Heart left ventricle (tissue), 16 donors: ENCODE measurements at regions not wholly inside any gene's neighbourhood (a gene's known extent, or its start where the extent isn't known, plus 50 kb on each side); places are given as distances from the start of the nearest gene placed in this dataset.

Experiments used
- ATAC-seq, 4 donors: fragments of 200-7000 bp; cut with Tn5 transposase; one replicate each; pipeline ENCODE4 v1.9.1; 2020 to 2022; ENCODE audit warnings: moderate library complexity in 4 of 4, mild to moderate bottlenecking in 3 of 4, moderate number of reproducible peaks in 1 of 4
- DNase-seq, 5 donors: peaks; one replicate each; pipeline ENCODE4 v3.0.0-alpha.2; 2020
- H3K27ac ChIP-seq, 12 donors: fragments of 200-600 bp; sonication (generic) in 4 of 12; one replicate each; pipeline versions ENCODE4 v1.5.0 to v1.8.0; 2016 to 2022; ENCODE audit warnings: mild to moderate bottlenecking in 2 of 12
- H3K27me3 ChIP-seq, 9 donors: fragments of 200-600 bp; sonication (generic) in 2 of 9; one replicate each; pipeline versions ENCODE4 v1.5.1 to v1.8.0; 2016 to 2022; ENCODE audit warnings: mild to moderate bottlenecking in 3 of 9
- H3K36me3 ChIP-seq, 9 donors: fragments of 200-600 bp; sonication (generic) in 2 of 9; one replicate each; pipeline versions ENCODE4 v1.5.0 to v1.8.0; 2018 to 2022; ENCODE audit warnings: mild to moderate bottlenecking in 2 of 9
- H3K4me1 ChIP-seq, 12 donors: fragments of 200-600 bp; sonication (generic) in 4 of 12; one replicate each; pipeline versions ENCODE4 v1.5.0 to v1.8.0; 2016 to 2022; ENCODE audit warnings: mild to moderate bottlenecking in 3 of 12
- H3K4me3 ChIP-seq, 12 donors: fragments of 200-600 bp; sonication (generic) in 4 of 12; one replicate each; pipeline versions ENCODE4 v1.5.0 to v1.8.0; 2017 to 2022; ENCODE audit warnings: mild to moderate bottlenecking in 9 of 12, moderate library complexity in 4 of 12
- H3K9me3 ChIP-seq, 12 donors: fragments of 200-600 bp; sonication (generic) in 4 of 12; one replicate each; pipeline versions ENCODE4 v1.5.0 to v1.8.0; 2016 to 2022; ENCODE audit warnings: mild to moderate bottlenecking in 1 of 12
- POLR2A ChIP-seq, 2 donors: fragments of 450-650 bp; IDR thresholded peaks; one replicate each; pipeline ENCODE4 v1.6.1; 2017; ENCODE audit warnings: antibody characterized with exemption in 2 of 2, mild to moderate bottlenecking in 2 of 2, moderate library complexity in 2 of 2
- WGBS, 4 donors: extraction: QIAGEN DNeasy Blood & Tissue Kit in 2 of 4; methylation state at CpG; one replicate each; pipeline versions ENCODE4 v1.1.5 to v1.1.7; 2013 to 2018; 5-methylcytosine and 5-hydroxymethylcytosine counted together
- intact Hi-C, 10 donors: fragments of 100-400 bp; cut with DNase I; formaldehyde crosslinking; loops; one replicate each; pipeline versions ENCODE4 v1.11.1 to v1.14.2; 2022
- TF ChIP-seq, protein P1 (sequence below), 12 donors: fragments of 200-600 bp; sonication (generic) in 4 of 12; IDR thresholded peaks; one replicate each; pipeline versions ENCODE4 v1.5.0 to v1.8.0; 2018 to 2022; ENCODE audit warnings: antibody characterized with exemption in 12 of 12, mild to moderate bottlenecking in 5 of 12
- donor health status: ischemic (EF 13 %, LVEDD 7.1; RV severe dilation, severe dysfunction).
- donor health status: healthy with polysubstance abuse.
- donor health status: DM: no; HTN: yes; CAD: no.
- donor health status: DM: no; HTN: no; CAD: no.
- donor health status: ischemic (EF 25% LVEDD 6.9; RV normal size, moderate dysfunction).
- donor health status: ischemic (EF 25% LVEDD 5.7; RV mildly dilated, moderate dysfunction).
- donor health status: healthy.
- donor health status: DM: yes; HTN: yes; CAD: no.
- donor health status: ischemic (EF 35%, LVEDD 5.7; RV mildly dilated, moderate dysfunction).
- donor health status: nonischemic (EF 11% LVEDD 7.7; RV severe dilation, severe dysfunction).
- donor health status: DM: yes; HTN: yes; CAD: no.
- donor health status: PGD.
- donor health status: ischemic (EF 29% LVEDD 5.4; RV normal size, mild dysfunction).
- donor health status: nonischemic (EF 23%, LVEDD 6.1; RV moderate dilation, normal function).

DNA sequence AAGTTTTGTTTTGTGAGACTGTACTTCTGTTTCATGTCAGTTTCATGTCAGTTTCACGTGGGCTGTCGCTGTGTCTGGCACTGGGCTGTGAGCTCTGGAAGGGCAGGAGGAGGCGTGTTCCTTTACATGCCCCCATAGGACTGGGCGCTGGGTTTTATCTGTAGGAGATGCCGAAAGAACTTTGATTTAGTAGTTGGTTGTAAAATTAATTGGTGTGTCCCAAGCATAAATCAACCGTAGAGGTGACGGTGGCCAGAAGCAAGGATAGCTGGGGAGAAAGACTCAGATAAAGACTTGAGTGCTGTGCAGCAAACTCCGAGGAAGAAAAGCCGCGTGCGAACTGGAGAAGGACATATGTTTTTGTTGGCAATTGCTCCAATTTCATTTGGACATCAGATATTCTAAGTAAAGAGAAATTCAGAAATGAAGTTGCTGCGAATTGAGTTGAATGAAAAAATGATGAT, 182.5 kb downstream of the VRK1 start:
- TF ChIP-seq POLR2A (IDR thresholded peaks at IDR 0.05), result no peak
- TF ChIP-seq, protein P1, sequence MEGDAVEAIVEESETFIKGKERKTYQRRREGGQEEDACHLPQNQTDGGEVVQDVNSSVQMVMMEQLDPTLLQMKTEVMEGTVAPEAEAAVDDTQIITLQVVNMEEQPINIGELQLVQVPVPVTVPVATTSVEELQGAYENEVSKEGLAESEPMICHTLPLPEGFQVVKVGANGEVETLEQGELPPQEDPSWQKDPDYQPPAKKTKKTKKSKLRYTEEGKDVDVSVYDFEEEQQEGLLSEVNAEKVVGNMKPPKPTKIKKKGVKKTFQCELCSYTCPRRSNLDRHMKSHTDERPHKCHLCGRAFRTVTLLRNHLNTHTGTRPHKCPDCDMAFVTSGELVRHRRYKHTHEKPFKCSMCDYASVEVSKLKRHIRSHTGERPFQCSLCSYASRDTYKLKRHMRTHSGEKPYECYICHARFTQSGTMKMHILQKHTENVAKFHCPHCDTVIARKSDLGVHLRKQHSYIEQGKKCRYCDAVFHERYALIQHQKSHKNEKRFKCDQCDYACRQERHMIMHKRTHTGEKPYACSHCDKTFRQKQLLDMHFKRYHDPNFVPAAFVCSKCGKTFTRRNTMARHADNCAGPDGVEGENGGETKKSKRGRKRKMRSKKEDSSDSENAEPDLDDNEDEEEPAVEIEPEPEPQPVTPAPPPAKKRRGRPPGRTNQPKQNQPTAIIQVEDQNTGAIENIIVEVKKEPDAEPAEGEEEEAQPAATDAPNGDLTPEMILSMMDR (IDR thresholded peaks at IDR 0.05), result no peak
- Histone ChIP-seq H3K9me3 (peaks cover 0 to 19% (median 9%) of the 10 kb centered on the region in 12 donors), H3K36me3 (no peaks in the 10 kb centered on the region), H3K27me3 (peaks cover 0 to 23% (median 0%) of the 10 kb centered on the region in 9 donors), H3K4me1 (no peaks in the 10 kb centered on the region), H3K4me3 (no peak overlapping the region), H3K27ac (no peak overlapping the region)
- 18 to 28% (median 24%) methylated on average over 12 of the region's 12 CpGs for WGBS, 4 donors
- ATAC-seq (no peak), DNase-seq (no peak)
- intact Hi-C loops, result no loop called here

- ATAC-seq, result no peak
- no peak for TF ChIP-seq POLR2A (IDR thresholded peaks at IDR 0.05)
- TF ChIP-seq, protein P1 (IDR thresholded peaks at IDR 0.05), result no peak
- Histone ChIP-seq H3K4me3 (no peak overlapping the region), H3K27me3 (peaks cover 0 to 23% (median 0%) of the 10 kb centered on the region in 9 donors), H3K36me3 (no peaks in the 10 kb centered on the region), H3K27ac (no peak overlapping the region), H3K9me3 (peaks cover 0 to 7% (median 0%) of the 10 kb centered on the region in 12 donors), H3K4me1 (no peaks in the 10 kb centered on the region)
- no peak for DNase-seq
- intact Hi-C loops, result no loop called here
- WGBS, 4 donors, result 77 to 89% (median 88%) methylated on average over 4 of the region's 4 CpGs
Observed at GRCh38 chr14:96980835-96981234, 183.7 kb downstream of the VRK1 start.

- intact Hi-C loops, result no loop called here
Observed at GRCh38 chr14:96986256-96987085, 189.3 kb downstream of the VRK1 start.

DNA sequence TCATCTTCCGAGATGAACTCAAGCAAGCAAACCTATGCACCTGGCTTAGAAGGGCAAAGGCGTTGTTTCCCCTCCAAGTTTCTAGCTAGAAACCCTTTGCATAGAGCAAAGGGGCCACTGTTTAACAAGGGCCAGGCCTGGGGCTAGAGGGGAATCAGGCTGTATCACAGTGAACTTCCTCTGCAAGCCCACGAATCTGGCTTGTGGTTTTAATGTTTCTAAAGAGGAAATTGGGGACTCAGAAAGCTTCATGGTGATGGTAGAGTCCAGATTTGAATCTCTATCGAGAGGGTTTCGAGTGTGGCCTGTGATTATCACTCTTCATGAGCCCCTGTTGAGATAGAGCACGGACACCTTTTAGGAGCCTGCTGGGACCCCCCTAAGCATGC, 189.9 kb downstream of the VRK1 start:
- no peaks in the 10 kb centered on the region for H3K36me3 ChIP-seq
- H3K4me3 ChIP-seq, result no peak overlapping the region
- 53 to 64% (median 58%) methylated on average over 6 of the region's 6 CpGs for WGBS, 4 donors
- peaks cover 0 to 8% (median 0%) of the 10 kb centered on the region in 12 donors for H3K9me3 ChIP-seq
- intact Hi-C loops, result no loop called here
- ATAC-seq (no peak), DNase-seq (no peak)
- no peak for TF ChIP-seq POLR2A (IDR thresholded peaks at IDR 0.05)
- TF ChIP-seq, protein P1 (IDR thresholded peaks at IDR 0.05), result no peak
- H3K27me3 ChIP-seq, result no peaks in the 10 kb centered on the region
- H3K4me1 ChIP-seq, result peaks cover 0 to 3% (median 0%) of the 10 kb centered on the region in 12 donors
- no peak overlapping the region for H3K27ac ChIP-seq

More at GRCh38 chr14:96986256-96987085, 189.3 kb downstream of the VRK1 start:
- Histone ChIP-seq H3K9me3 (peaks cover 0 to 7% (median 0%) of the 10 kb centered on the region in 12 donors), H3K27me3 (no peaks in the 10 kb centered on the region), H3K36me3 (no peaks in the 10 kb centered on the region), H3K27ac (no peak overlapping the region), H3K4me1 (peaks cover 0 to 3% (median 0%) of the 10 kb centered on the region in 12 donors), H3K4me3 (no peak overlapping the region)
- no peak for TF ChIP-seq POLR2A (IDR thresholded peaks at IDR 0.05)
- TF ChIP-seq, protein P1 (IDR thresholded peaks at IDR 0.05), result no peak
- ATAC-seq (no peak), DNase-seq (no peak)
- 69 to 76% (median 70%) methylated on average over 6 of the region's 6 CpGs for WGBS, 4 donors
